ENCODE measurements at regions not wholly inside any gene's neighbourhood (a gene's known extent, or its start where the extent isn't known, plus 50 kb on each side); places are given as distances from the start of the nearest gene placed in this dataset.

GRCh38 chr5:171695804-171696203 lies 89.8 kb upstream of the SMIM23 start:
- no peak for TF ChIP-seq EGR1 (IDR thresholded peaks at IDR 0.05)
- no peak for TF ChIP-seq TCF12 (IDR thresholded peaks at IDR 0.05; ENCODE audit: low read depth)
- TF ChIP-seq RAD21 (IDR thresholded peaks at IDR 0.05; ENCODE audit: low read depth), result no peak
- TF ChIP-seq, protein P1, sequence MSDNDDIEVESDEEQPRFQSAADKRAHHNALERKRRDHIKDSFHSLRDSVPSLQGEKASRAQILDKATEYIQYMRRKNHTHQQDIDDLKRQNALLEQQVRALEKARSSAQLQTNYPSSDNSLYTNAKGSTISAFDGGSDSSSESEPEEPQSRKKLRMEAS (IDR thresholded peaks at IDR 0.05), result no peak
- TF ChIP-seq NFIC (IDR thresholded peaks at IDR 0.05), result no peak
- TF ChIP-seq EP300 (IDR thresholded peaks at IDR 0.05; ENCODE audit: borderline replicate concordance), result no peak
- TF ChIP-seq REST (IDR thresholded peaks at IDR 0.05; ENCODE audit: low read depth), result no peak
- no peak for TF ChIP-seq FOXM1 (IDR thresholded peaks at IDR 0.05; ENCODE audit: borderline replicate concordance, low read depth)
- no peak for TF ChIP-seq YY1 (IDR thresholded peaks at IDR 0.05; ENCODE audit: low read depth)
